Skeletal muscle tissue (tissue), 3 donors: ENCODE measurements at regions not wholly inside any gene's neighbourhood (a gene's known extent, or its start where the extent isn't known, plus 50 kb on each side); places are given as distances from the start of the nearest gene placed in this dataset.

Source experiments
- H3K27ac ChIP-seq: one replicate; pipeline ENCODE4 v1.7.0; 2013; ENCODE audit warnings: mild to moderate bottlenecking, low read depth, low read length, inconsistent platforms
- H3K27me3 ChIP-seq, 3 donors: one replicate each; pipeline ENCODE4 v1.7.0; 2013; ENCODE audit warnings: low read length in 3 of 3; ENCODE audit not compliant: control insufficient read depth in 3 of 3, insufficient read depth in 3 of 3
- H3K36me3 ChIP-seq, 3 donors: one replicate each; pipeline ENCODE4 v1.7.0; 2013; ENCODE audit warnings: low read length in 3 of 3; ENCODE audit not compliant: control insufficient read depth in 3 of 3, insufficient read depth in 3 of 3
- H3K4me1 ChIP-seq, 3 donors: one replicate each; pipeline ENCODE4 v1.7.0; 2013; ENCODE audit warnings: low read length in 3 of 3, mild to moderate bottlenecking in 3 of 3; ENCODE audit not compliant: control insufficient read depth in 3 of 3, insufficient read depth in 3 of 3
- H3K4me3 ChIP-seq, 3 donors: one replicate each; pipeline ENCODE4 v1.7.0; 2013; ENCODE audit warnings: low read length in 3 of 3
- H3K9ac ChIP-seq, 3 donors: one replicate each; pipeline ENCODE4 v1.7.0; 2013; ENCODE audit warnings: low read length in 3 of 3, mild to moderate bottlenecking in 3 of 3, moderate library complexity in 2 of 3, low read depth in 1 of 3
- H3K9me3 ChIP-seq, 3 donors: one replicate each; pipeline ENCODE4 v1.7.0; 2013; ENCODE audit warnings: low read length in 3 of 3; ENCODE audit not compliant: control insufficient read depth in 3 of 3
- donor health status: Osteomylitis.

GRCh38 chr6:41404182-41404845, 68.9 kb downstream of the NCR2 start:
- no peak overlapping the region for H3K9ac ChIP-seq
- peaks cover 13 to 28% (median 18%) of the 10 kb centered on the region in 3 donors for H3K27me3 ChIP-seq
- H3K36me3 ChIP-seq = no peaks in the 10 kb centered on the region
- H3K4me3 ChIP-seq = no peak overlapping the region
- H3K4me1 ChIP-seq = peaks cover 0 to 5% (median 2%) of the 10 kb centered on the region in 3 donors
- no peak overlapping the region for H3K27ac ChIP-seq
- peaks cover 0 to 4% (median 0%) of the 10 kb centered on the region in 3 donors for H3K9me3 ChIP-seq

- Histone ChIP-seq H3K9me3 (peaks cover 0 to 4% (median 0%) of the 10 kb centered on the region in 3 donors), H3K4me3 (no peak overlapping the region), H3K36me3 (no peaks in the 10 kb centered on the region), H3K9ac (no peak overlapping the region), H3K27ac (no peak overlapping the region), H3K4me1 (peaks cover 0 to 5% (median 2%) of the 10 kb centered on the region in 3 donors), H3K27me3 (peaks cover 16 to 39% (median 28%) of the 10 kb centered on the region in 3 donors)
These were observed 70.7 kb downstream of the NCR2 start for GRCh38 chr6:41405941-41406727.

- no peak overlapping the region for H3K9ac ChIP-seq
- H3K4me1 ChIP-seq = peaks cover 0 to 5% (median 2%) of the 10 kb centered on the region in 3 donors
- peaks cover 0 to 4% (median 0%) of the 10 kb centered on the region in 3 donors for H3K9me3 ChIP-seq
- H3K36me3 ChIP-seq = no peaks in the 10 kb centered on the region
- peaks cover 19 to 43% (median 32%) of the 10 kb centered on the region in 3 donors for H3K27me3 ChIP-seq
- no peak overlapping the region for H3K27ac ChIP-seq
- no peak overlapping the region for H3K4me3 ChIP-seq
These were observed 71.5 kb downstream of the NCR2 start for GRCh38 chr6:41406728-41407489.

- H3K27ac ChIP-seq = no peak overlapping the region
- H3K9me3 ChIP-seq = peaks cover 0 to 4% (median 0%) of the 10 kb centered on the region in 3 donors
- no peaks in the 10 kb centered on the region for H3K36me3 ChIP-seq
- H3K27me3 ChIP-seq = peaks cover 19 to 47% (median 39%) of the 10 kb centered on the region in 3 donors
- no peak overlapping the region for H3K9ac ChIP-seq
- peaks cover 0 to 5% (median 2%) of the 10 kb centered on the region in 3 donors for H3K4me1 ChIP-seq
- no peak overlapping the region for H3K4me3 ChIP-seq
These were observed 73.2 kb downstream of the NCR2 start for GRCh38 chr6:41408576-41408975.

GRCh38 chr6:41408982-41409381, 73.6 kb downstream of the NCR2 start:
- Histone ChIP-seq H3K27ac (no peak overlapping the region), H3K27me3 (peaks cover 23 to 49% (median 42%) of the 10 kb centered on the region in 3 donors), H3K4me1 (peaks cover 0 to 5% (median 2%) of the 10 kb centered on the region in 3 donors), H3K36me3 (no peaks in the 10 kb centered on the region), H3K9me3 (peaks cover 0 to 4% (median 0%) of the 10 kb centered on the region in 3 donors), H3K4me3 (no peak overlapping the region), H3K9ac (no peak overlapping the region)

- Histone ChIP-seq H3K27me3 (peaks cover 26 to 52% (median 43%) of the 10 kb centered on the region in 3 donors), H3K4me3 (no peak overlapping the region), H3K4me1 (peaks cover 0 to 5% (median 2%) of the 10 kb centered on the region in 3 donors), H3K9me3 (peaks cover 0 to 4% (median 0%) of the 10 kb centered on the region in 3 donors), H3K36me3 (no peaks in the 10 kb centered on the region), H3K9ac (no peak overlapping the region), H3K27ac (no peak overlapping the region)
These were observed 74.1 kb downstream of the NCR2 start for GRCh38 chr6:41409489-41409888.

GRCh38 chr6:41411961-41412360, 76.6 kb downstream of the NCR2 start:
- no peak overlapping the region for H3K4me3 ChIP-seq
- no peak overlapping the region for H3K9ac ChIP-seq
- H3K9me3 ChIP-seq = no peaks in the 10 kb centered on the region
- H3K36me3 ChIP-seq = no peaks in the 10 kb centered on the region
- H3K27ac ChIP-seq = no peak overlapping the region
- peaks cover 43 to 69% (median 63%) of the 10 kb centered on the region in 3 donors for H3K27me3 ChIP-seq
- peaks cover 0 to 4% (median under 1%) of the 10 kb centered on the region in 3 donors for H3K4me1 ChIP-seq

GRCh38 chr6:41413250-41413649, 77.8 kb downstream of the NCR2 start:
- no peaks in the 10 kb centered on the region for H3K4me1 ChIP-seq
- no peak overlapping the region for H3K9ac ChIP-seq
- H3K27ac ChIP-seq = no peak overlapping the region
- H3K36me3 ChIP-seq = no peaks in the 10 kb centered on the region
- H3K4me3 ChIP-seq = no peak overlapping the region
- H3K27me3 ChIP-seq = peaks cover 48 to 64% (median 58%) of the 10 kb centered on the region in 3 donors
- no peaks in the 10 kb centered on the region for H3K9me3 ChIP-seq

- H3K4me3 ChIP-seq = no peak overlapping the region
- H3K9me3 ChIP-seq = peaks cover 0 to 3% (median 3%) of the 10 kb centered on the region in 3 donors
- no peaks in the 10 kb centered on the region for H3K36me3 ChIP-seq
- no peak overlapping the region for H3K27ac ChIP-seq
- no peak overlapping the region for H3K9ac ChIP-seq
- H3K4me1 ChIP-seq = no peaks in the 10 kb centered on the region
- H3K27me3 ChIP-seq = peaks cover 44 to 49% (median 46%) of the 10 kb centered on the region in 3 donors
These were observed 81.1 kb downstream of the NCR2 start for GRCh38 chr6:41416501-41416837.
